Osteoblast (primary cell): ENCODE measurements at regions not wholly inside any gene's neighbourhood (a gene's known extent, or its start where the extent isn't known, plus 50 kb on each side); places are given as distances from the start of the nearest gene placed in this dataset.

ENCODE experiments used
- DNase-seq: peaks from one replicate; pipeline ENCODE4 v3.0.0; 2011; ENCODE audit warnings: low spot score, mixed read lengths; ENCODE audit not compliant: insufficient read length; ENCODE audit errors: missing footprints
- H2AFZ ChIP-seq: 2 replicates; pipeline ENCODE4 v1.6.0; 2011; ENCODE audit warnings: mild to moderate bottlenecking, low read length
- H3K27ac ChIP-seq: 2 replicates; pipeline ENCODE4 v1.5.1; 2011; ENCODE audit warnings: mild to moderate bottlenecking, low read depth, low read length, moderate library complexity
- H3K27me3 ChIP-seq: 2 replicates; pipeline ENCODE4 v1.6.0; 2012; ENCODE audit warnings: mild to moderate bottlenecking, control low read depth, inconsistent platforms, low read length, moderate library complexity; ENCODE audit not compliant: insufficient read depth
- H3K36me3 ChIP-seq: 2 replicates; pipeline ENCODE4 v1.5.1; 2011; ENCODE audit warnings: mild to moderate bottlenecking, low read length, control low read depth, moderate library complexity; ENCODE audit not compliant: insufficient read depth
- H3K4me1 ChIP-seq: 2 replicates; pipeline ENCODE4 v1.5.1; 2011; ENCODE audit warnings: mild to moderate bottlenecking, low read length, control low read depth, moderate library complexity; ENCODE audit not compliant: insufficient read depth
- H3K4me2 ChIP-seq: 2 replicates; pipeline ENCODE4 v1.6.0; 2011; ENCODE audit warnings: mild to moderate bottlenecking, low read length; ENCODE audit not compliant: insufficient read depth
- H3K4me3 ChIP-seq: fragments of 200-600 bp; sonication (generic); 3 replicates; pipeline ENCODE4 v1.5.1; 2012; ENCODE audit warnings: mild to moderate bottlenecking, low read length, inconsistent platforms; ENCODE audit not compliant: insufficient read depth
- H3K79me2 ChIP-seq: 2 replicates; pipeline ENCODE4 v1.6.0; 2012; ENCODE audit warnings: mild to moderate bottlenecking, low read length, control low read depth, inconsistent platforms; ENCODE audit not compliant: insufficient read depth
- H3K9me3 ChIP-seq: 2 replicates; pipeline ENCODE4 v1.5.1; 2011; ENCODE audit warnings: low read depth, low read length, control low read depth
- H4K20me1 ChIP-seq: 2 replicates; pipeline ENCODE4 v1.6.0; 2012; ENCODE audit warnings: mild to moderate bottlenecking, low read length, control low read depth; ENCODE audit not compliant: insufficient read depth
- CTCF ChIP-seq: IDR thresholded peaks from 2 replicates; pipeline ENCODE4 v1.5.1; 2011; ENCODE audit warnings: mild to moderate bottlenecking, low read depth, low read length, moderate library complexity; ENCODE audit errors: extremely low read depth

- no peak for DNase-seq
- Histone ChIP-seq H3K4me3 (no peak overlapping the region), H3K36me3 (no peaks in the 10 kb centered on the region), H3K79me2 (no peaks in the 10 kb centered on the region), H3K27me3 (no peaks in the 10 kb centered on the region), H3K27ac (no peak overlapping the region), H3K4me1 (no peaks in the 10 kb centered on the region), H3K9me3 (peaks cover 4% of the 10 kb centered on the region), H4K20me1 (no peaks in the 10 kb centered on the region), H2AFZ (no peak overlapping the region), H3K4me2 (no peak overlapping the region)
- no peak for TF ChIP-seq CTCF
Measured at GRCh38 chr22:47572443-47572842, 810.0 kb downstream of the TBC1D22A start.

- no peak for TF ChIP-seq CTCF
- no peak overlapping the region for H2AFZ ChIP-seq
- no peaks in the 10 kb centered on the region for H3K27me3 ChIP-seq
- H3K4me1 ChIP-seq = no peaks in the 10 kb centered on the region
- no peak overlapping the region for H3K27ac ChIP-seq
- H3K79me2 ChIP-seq = no peaks in the 10 kb centered on the region
- H3K4me3 ChIP-seq = no peak overlapping the region
- no peaks in the 10 kb centered on the region for H3K36me3 ChIP-seq
- DNase-seq = no peak
- no peak overlapping the region for H3K4me2 ChIP-seq
- H3K9me3 ChIP-seq = peaks cover 4% of the 10 kb centered on the region
- no peaks in the 10 kb centered on the region for H4K20me1 ChIP-seq
Measured at GRCh38 chr22:47571616-47572015, 809.2 kb downstream of the TBC1D22A start.

GRCh38 chr22:47570851-47571250 is 808.4 kb downstream of the TBC1D22A start:
- Histone ChIP-seq H3K36me3 (no peaks in the 10 kb centered on the region), H3K4me1 (no peaks in the 10 kb centered on the region), H3K4me3 (no peak overlapping the region), H4K20me1 (no peaks in the 10 kb centered on the region), H2AFZ (no peak overlapping the region), H3K27me3 (no peaks in the 10 kb centered on the region), H3K4me2 (no peak overlapping the region), H3K9me3 (peaks cover 4% of the 10 kb centered on the region), H3K79me2 (no peaks in the 10 kb centered on the region), H3K27ac (no peak overlapping the region)
- TF ChIP-seq CTCF = no peak
- DNase-seq = no peak

- Histone ChIP-seq H3K79me2 (no peaks in the 10 kb centered on the region), H2AFZ (no peak overlapping the region), H3K36me3 (no peaks in the 10 kb centered on the region), H4K20me1 (no peaks in the 10 kb centered on the region), H3K4me1 (no peaks in the 10 kb centered on the region), H3K27me3 (no peaks in the 10 kb centered on the region), H3K9me3 (peaks cover 4% of the 10 kb centered on the region), H3K4me3 (no peak overlapping the region), H3K27ac (no peak overlapping the region), H3K4me2 (no peak overlapping the region)
- no peak for TF ChIP-seq CTCF
- no peak for DNase-seq
Measured at GRCh38 chr22:47570300-47570685, 807.8 kb downstream of the TBC1D22A start.
